WTC11 (cell line): ENCODE measurements at regions not wholly inside any gene's neighbourhood (a gene's known extent, or its start where the extent isn't known, plus 50 kb on each side); places are given as distances from the start of the nearest gene placed in this dataset.

Experiments used
- ATAC-seq: fragments of 200-7000 bp; cut with Tn5 transposase; 2 replicates; pipeline ENCODE4 v1.10.0; 2021; ENCODE audit warnings: mild to moderate bottlenecking, moderate library complexity
- CTCF ChIA-PET: fragments of 300-600 bp; sonication (Branson Sonifier 250); formaldehyde crosslinking; loops from one replicate; lab custom pipeline; 2021; ENCODE audit warnings: antibody characterized with exemption; lab: Charles Lee
- POLR2A ChIA-PET: fragments of 350-600 bp; sonication (Branson Sonifier 250); formaldehyde crosslinking; loops from one replicate; lab custom pipeline; 2021; ENCODE audit warnings: antibody characterized with exemption; lab: Charles Lee
- DNase-seq: peaks from one replicate; pipeline ENCODE4 v3.0.0; 2021; ENCODE audit warnings: low spot score
- H3K27ac Mint-ChIP-seq: 2 replicates; pipeline ENCODE4 v1.8.0; 2021; ENCODE audit warnings: mixed read lengths
- H3K27me3 Mint-ChIP-seq: 2 replicates; pipeline ENCODE4 v1.8.0; 2021; ENCODE audit warnings: low read depth, mild to moderate bottlenecking, moderate library complexity, mixed read lengths
- H3K36me3 Mint-ChIP-seq: 2 replicates; pipeline ENCODE4 v1.8.0; 2021; ENCODE audit warnings: mixed read lengths
- H3K4me1 Mint-ChIP-seq: 2 replicates; pipeline ENCODE4 v1.8.0; 2022; ENCODE audit warnings: mixed read lengths
- H3K4me3 Mint-ChIP-seq: 2 replicates; pipeline ENCODE4 v1.8.0; 2021; ENCODE audit warnings: mild to moderate bottlenecking, moderate library complexity, mixed read lengths
- H3K9me3 Mint-ChIP-seq: 2 replicates; pipeline ENCODE4 v1.8.0; 2021; ENCODE audit warnings: mixed read lengths
- ATF1 ChIP-seq: sonication (generic); formaldehyde crosslinking; IDR thresholded peaks from 2 replicates; pipeline ENCODE4 v1.8.1; 2023; ENCODE audit warnings: mild to moderate bottlenecking, moderate library complexity, missing genetic modification reagents
- ETV6 ChIP-seq: sonication (generic); formaldehyde crosslinking; IDR thresholded peaks from 2 replicates; pipeline ENCODE4 v1.8.1; 2022; ENCODE audit warnings: mild to moderate bottlenecking, missing genetic modification reagents
- FOXK1 ChIP-seq: sonication (generic); formaldehyde crosslinking; IDR thresholded peaks from 2 replicates; pipeline ENCODE4 v1.8.0; 2022; ENCODE audit warnings: mild to moderate bottlenecking, moderate library complexity, missing genetic modification reagents
- GABPB1 ChIP-seq: sonication (generic); formaldehyde crosslinking; IDR thresholded peaks from 2 replicates; pipeline ENCODE4 v1.8.1; 2023; ENCODE audit warnings: mild to moderate bottlenecking, missing genetic modification reagents
- NR3C1 ChIP-seq: sonication (generic); formaldehyde crosslinking; conservative IDR thresholded peaks from 2 replicates; pipeline ENCODE4 v1.8.1; 2023; ENCODE audit warnings: low read depth, mild to moderate bottlenecking, missing genetic modification reagents
- TEAD1 ChIP-seq: sonication (generic); formaldehyde crosslinking; IDR thresholded peaks from 2 replicates; pipeline ENCODE4 v1.8.0; 2022; ENCODE audit warnings: mild to moderate bottlenecking, missing genetic modification reagents
- ZBTB21 ChIP-seq: sonication (generic); formaldehyde crosslinking; IDR thresholded peaks from 2 replicates; pipeline ENCODE4 v1.8.1; 2023; ENCODE audit warnings: mild to moderate bottlenecking, missing genetic modification reagents, borderline replicate concordance
- ZNF219 ChIP-seq: sonication (generic); formaldehyde crosslinking; IDR thresholded peaks from 2 replicates; pipeline ENCODE4 v1.8.0; 2023; ENCODE audit warnings: missing genetic modification reagents, mild to moderate bottlenecking, borderline replicate concordance
- ZNF232 ChIP-seq: sonication (generic); formaldehyde crosslinking; IDR thresholded peaks from 2 replicates; pipeline ENCODE4 v1.8.0; 2022; ENCODE audit warnings: mild to moderate bottlenecking, missing genetic modification reagents
- ZNF263 ChIP-seq: sonication (generic); formaldehyde crosslinking; IDR thresholded peaks from 2 replicates; pipeline ENCODE4 v1.8.1; 2022; ENCODE audit warnings: low read depth, mild to moderate bottlenecking, moderate library complexity, missing genetic modification reagents
- ZNF317 ChIP-seq: sonication (generic); formaldehyde crosslinking; IDR thresholded peaks from 2 replicates; pipeline ENCODE4 v1.8.1; 2023; ENCODE audit warnings: low read depth, mild to moderate bottlenecking, moderate library complexity, missing genetic modification reagents, borderline replicate concordance
- ZNF396 ChIP-seq: fragments of 250-450 bp; sonication (Bioruptor Pico); IDR thresholded peaks from 2 replicates; pipeline ENCODE4 v1.8.0; 2021; ENCODE audit warnings: mild to moderate bottlenecking, moderate library complexity, borderline replicate concordance
- ZNF423 ChIP-seq: fragments of 250-450 bp; sonication (Bioruptor Pico); IDR thresholded peaks from 2 replicates; pipeline ENCODE4 v2.1.2; 2022; ENCODE audit warnings: mild to moderate bottlenecking, moderate library complexity
- TF ChIP-seq, protein P1 (sequence below): sonication (generic); formaldehyde crosslinking; IDR thresholded peaks from 2 replicates; pipeline ENCODE4 v1.8.0; 2022; ENCODE audit warnings: mild to moderate bottlenecking, missing genetic modification reagents
- TF ChIP-seq, protein P2 (sequence below): sonication (generic); formaldehyde crosslinking; IDR thresholded peaks from 2 replicates; pipeline ENCODE4 v1.8.0; 2022; ENCODE audit warnings: mild to moderate bottlenecking, missing genetic modification reagents
- TF ChIP-seq, protein P3 (sequence below): fragments of 250-450 bp; sonication (Bioruptor Pico); IDR thresholded peaks from 2 replicates; pipeline ENCODE4 v1.9.0; 2021; ENCODE audit warnings: mild to moderate bottlenecking
- TF ChIP-seq, protein P4 (sequence below): sonication (generic); formaldehyde crosslinking; IDR thresholded peaks from 2 replicates; pipeline ENCODE4 v1.8.1; 2023; ENCODE audit warnings: mild to moderate bottlenecking, missing genetic modification reagents
- TF ChIP-seq, protein P5 (sequence below): fragments of 250-450 bp; sonication (Bioruptor Pico); IDR thresholded peaks from 2 replicates; pipeline ENCODE4 v1.9.0; 2021; ENCODE audit warnings: mild to moderate bottlenecking
- TF ChIP-seq, protein P6 (sequence below): sonication (generic); formaldehyde crosslinking; IDR thresholded peaks from 2 replicates; pipeline ENCODE4 v1.8.1; 2023; ENCODE audit warnings: mild to moderate bottlenecking, missing genetic modification reagents, borderline replicate concordance

- Mint-ChIP-seq H3K36me3 (no peaks in the 10 kb centered on the region), H3K4me1 (peaks cover 17% of the 10 kb centered on the region), H3K27me3 (no peaks in the 10 kb centered on the region; the same call in 1 of the 2 replicates), H3K4me3 (no peak overlapping the region), H3K27ac (no peak overlapping the region), H3K9me3 (peaks cover 21% of the 10 kb centered on the region)
- no peak for TF ChIP-seq TEAD1
- peak; percentile 88 for TF ChIP-seq ZNF423
- TF ChIP-seq NR3C1 (CRISPR knock-in tag) = no peak
- no peak for TF ChIP-seq ATF1
- ATAC-seq (peak; percentile 65), DNase-seq (no peak)
- POLR2A ChIA-PET = no interaction called here
- CTCF ChIA-PET = interaction anchor here (0.5 to 1.5 kb wide), 4 partner anchors 16 to 97 kb away, joined by 3 to 5 read pairs (median 4); no protein-coding TSS in a partner anchor
These were observed 52.4 kb upstream of the NXT1 start for GRCh38 chr20:23298155-23298554.

GRCh38 chr20:23296841-23297701, 53.5 kb upstream of the NXT1 start:
- Mint-ChIP-seq H3K9me3 (peaks cover 21% of the 10 kb centered on the region), H3K27ac (no peak overlapping the region), H3K27me3 (no peaks in the 10 kb centered on the region; the same call in 1 of the 2 replicates), H3K4me1 (peaks cover 17% of the 10 kb centered on the region), H3K36me3 (no peaks in the 10 kb centered on the region)
- DNase-seq = no peak
- ChIA-PET CTCF (interaction anchor here (0.5 to 1.5 kb wide), 4 partner anchors 15 to 96 kb away, joined by 3 to 5 read pairs (median 4); no protein-coding TSS in a partner anchor), POLR2A (no interaction called here)
- TF ChIP-seq, protein P1, sequence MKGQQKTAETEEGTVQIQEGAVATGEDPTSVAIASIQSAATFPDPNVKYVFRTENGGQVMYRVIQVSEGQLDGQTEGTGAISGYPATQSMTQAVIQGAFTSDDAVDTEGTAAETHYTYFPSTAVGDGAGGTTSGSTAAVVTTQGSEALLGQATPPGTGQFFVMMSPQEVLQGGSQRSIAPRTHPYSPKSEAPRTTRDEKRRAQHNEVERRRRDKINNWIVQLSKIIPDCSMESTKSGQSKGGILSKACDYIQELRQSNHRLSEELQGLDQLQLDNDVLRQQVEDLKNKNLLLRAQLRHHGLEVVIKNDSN (CRISPR knock-in tag) = no peak
- no peak for TF ChIP-seq ZNF219 (CRISPR knock-in tag)
- TF ChIP-seq ZNF396 = no peak
- TF ChIP-seq ZNF423 = no peak
- TF ChIP-seq, protein P2, sequence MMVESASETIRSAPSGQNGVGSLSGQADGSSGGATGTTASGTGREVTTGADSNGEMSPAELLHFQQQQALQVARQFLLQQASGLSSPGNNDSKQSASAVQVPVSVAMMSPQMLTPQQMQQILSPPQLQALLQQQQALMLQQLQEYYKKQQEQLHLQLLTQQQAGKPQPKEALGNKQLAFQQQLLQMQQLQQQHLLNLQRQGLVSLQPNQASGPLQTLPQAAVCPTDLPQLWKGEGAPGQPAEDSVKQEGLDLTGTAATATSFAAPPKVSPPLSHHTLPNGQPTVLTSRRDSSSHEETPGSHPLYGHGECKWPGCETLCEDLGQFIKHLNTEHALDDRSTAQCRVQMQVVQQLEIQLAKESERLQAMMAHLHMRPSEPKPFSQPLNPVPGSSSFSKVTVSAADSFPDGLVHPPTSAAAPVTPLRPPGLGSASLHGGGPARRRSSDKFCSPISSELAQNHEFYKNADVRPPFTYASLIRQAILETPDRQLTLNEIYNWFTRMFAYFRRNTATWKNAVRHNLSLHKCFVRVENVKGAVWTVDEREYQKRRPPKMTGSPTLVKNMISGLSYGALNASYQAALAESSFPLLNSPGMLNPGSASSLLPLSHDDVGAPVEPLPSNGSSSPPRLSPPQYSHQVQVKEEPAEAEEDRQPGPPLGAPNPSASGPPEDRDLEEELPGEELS = no peak
- TF ChIP-seq, all 79 proteins: peak for 0
- no peak overlapping the region for H3K4me3 Mint-ChIP-seq
- ATAC-seq = no peak

DNA sequence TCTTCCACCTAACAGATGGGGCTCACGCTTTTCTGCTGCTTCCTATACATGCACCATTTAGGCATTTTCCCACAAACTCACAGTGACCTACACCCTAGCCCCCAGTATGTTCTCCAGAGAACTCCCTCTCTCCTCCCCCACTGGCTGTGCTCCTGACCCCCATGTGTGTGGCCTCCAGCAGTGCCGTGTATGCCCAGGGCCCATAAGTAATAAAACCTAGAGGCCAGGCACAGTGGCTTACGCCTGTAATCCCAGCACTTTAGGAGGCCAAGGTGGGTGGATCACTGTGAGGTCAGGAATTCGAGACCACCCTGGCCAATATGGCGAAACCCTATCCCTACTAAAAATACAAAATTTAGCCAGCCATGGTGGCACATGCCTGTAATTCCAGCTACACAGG, 54.7 kb upstream of the NXT1 start:
- Mint-ChIP-seq H3K9me3 (peaks cover 16% of the 10 kb centered on the region), H3K27me3 (no peaks in the 10 kb centered on the region; the same call in 1 of the 2 replicates), H3K4me3 (no peak overlapping the region), H3K36me3 (no peaks in the 10 kb centered on the region), H3K27ac (no peak overlapping the region), H3K4me1 (peaks cover 17% of the 10 kb centered on the region)
- DNase-seq (no peak), ATAC-seq (no peak)
- TF ChIP-seq, protein P3, sequence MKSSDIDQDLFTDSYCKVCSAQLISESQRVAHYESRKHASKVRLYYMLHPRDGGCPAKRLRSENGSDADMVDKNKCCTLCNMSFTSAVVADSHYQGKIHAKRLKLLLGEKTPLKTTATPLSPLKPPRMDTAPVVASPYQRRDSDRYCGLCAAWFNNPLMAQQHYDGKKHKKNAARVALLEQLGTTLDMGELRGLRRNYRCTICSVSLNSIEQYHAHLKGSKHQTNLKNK = no peak
- no peak for TF ChIP-seq FOXK1 (CRISPR knock-in tag)
- no peak for TF ChIP-seq ZNF317 (CRISPR knock-in tag)
- no peak for TF ChIP-seq ZNF232 (CRISPR knock-in tag)
- no peak for TF ChIP-seq ZNF219 (CRISPR knock-in tag)
- TF ChIP-seq ETV6 (CRISPR knock-in tag) = no peak
- TF ChIP-seq, protein P4, sequence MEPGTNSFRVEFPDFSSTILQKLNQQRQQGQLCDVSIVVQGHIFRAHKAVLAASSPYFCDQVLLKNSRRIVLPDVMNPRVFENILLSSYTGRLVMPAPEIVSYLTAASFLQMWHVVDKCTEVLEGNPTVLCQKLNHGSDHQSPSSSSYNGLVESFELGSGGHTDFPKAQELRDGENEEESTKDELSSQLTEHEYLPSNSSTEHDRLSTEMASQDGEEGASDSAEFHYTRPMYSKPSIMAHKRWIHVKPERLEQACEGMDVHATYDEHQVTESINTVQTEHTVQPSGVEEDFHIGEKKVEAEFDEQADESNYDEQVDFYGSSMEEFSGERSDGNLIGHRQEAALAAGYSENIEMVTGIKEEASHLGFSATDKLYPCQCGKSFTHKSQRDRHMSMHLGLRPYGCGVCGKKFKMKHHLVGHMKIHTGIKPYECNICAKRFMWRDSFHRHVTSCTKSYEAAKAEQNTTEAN (CRISPR knock-in tag) = no peak
- TF ChIP-seq, protein P5, sequence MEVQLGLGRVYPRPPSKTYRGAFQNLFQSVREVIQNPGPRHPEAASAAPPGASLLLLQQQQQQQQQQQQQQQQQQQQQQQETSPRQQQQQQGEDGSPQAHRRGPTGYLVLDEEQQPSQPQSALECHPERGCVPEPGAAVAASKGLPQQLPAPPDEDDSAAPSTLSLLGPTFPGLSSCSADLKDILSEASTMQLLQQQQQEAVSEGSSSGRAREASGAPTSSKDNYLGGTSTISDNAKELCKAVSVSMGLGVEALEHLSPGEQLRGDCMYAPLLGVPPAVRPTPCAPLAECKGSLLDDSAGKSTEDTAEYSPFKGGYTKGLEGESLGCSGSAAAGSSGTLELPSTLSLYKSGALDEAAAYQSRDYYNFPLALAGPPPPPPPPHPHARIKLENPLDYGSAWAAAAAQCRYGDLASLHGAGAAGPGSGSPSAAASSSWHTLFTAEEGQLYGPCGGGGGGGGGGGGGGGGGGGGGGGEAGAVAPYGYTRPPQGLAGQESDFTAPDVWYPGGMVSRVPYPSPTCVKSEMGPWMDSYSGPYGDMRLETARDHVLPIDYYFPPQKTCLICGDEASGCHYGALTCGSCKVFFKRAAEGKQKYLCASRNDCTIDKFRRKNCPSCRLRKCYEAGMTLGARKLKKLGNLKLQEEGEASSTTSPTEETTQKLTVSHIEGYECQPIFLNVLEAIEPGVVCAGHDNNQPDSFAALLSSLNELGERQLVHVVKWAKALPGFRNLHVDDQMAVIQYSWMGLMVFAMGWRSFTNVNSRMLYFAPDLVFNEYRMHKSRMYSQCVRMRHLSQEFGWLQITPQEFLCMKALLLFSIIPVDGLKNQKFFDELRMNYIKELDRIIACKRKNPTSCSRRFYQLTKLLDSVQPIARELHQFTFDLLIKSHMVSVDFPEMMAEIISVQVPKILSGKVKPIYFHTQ (CRISPR knock-in tag) = no peak
- no peak for TF ChIP-seq ZBTB21 (CRISPR knock-in tag)
- TF ChIP-seq, protein P6, sequence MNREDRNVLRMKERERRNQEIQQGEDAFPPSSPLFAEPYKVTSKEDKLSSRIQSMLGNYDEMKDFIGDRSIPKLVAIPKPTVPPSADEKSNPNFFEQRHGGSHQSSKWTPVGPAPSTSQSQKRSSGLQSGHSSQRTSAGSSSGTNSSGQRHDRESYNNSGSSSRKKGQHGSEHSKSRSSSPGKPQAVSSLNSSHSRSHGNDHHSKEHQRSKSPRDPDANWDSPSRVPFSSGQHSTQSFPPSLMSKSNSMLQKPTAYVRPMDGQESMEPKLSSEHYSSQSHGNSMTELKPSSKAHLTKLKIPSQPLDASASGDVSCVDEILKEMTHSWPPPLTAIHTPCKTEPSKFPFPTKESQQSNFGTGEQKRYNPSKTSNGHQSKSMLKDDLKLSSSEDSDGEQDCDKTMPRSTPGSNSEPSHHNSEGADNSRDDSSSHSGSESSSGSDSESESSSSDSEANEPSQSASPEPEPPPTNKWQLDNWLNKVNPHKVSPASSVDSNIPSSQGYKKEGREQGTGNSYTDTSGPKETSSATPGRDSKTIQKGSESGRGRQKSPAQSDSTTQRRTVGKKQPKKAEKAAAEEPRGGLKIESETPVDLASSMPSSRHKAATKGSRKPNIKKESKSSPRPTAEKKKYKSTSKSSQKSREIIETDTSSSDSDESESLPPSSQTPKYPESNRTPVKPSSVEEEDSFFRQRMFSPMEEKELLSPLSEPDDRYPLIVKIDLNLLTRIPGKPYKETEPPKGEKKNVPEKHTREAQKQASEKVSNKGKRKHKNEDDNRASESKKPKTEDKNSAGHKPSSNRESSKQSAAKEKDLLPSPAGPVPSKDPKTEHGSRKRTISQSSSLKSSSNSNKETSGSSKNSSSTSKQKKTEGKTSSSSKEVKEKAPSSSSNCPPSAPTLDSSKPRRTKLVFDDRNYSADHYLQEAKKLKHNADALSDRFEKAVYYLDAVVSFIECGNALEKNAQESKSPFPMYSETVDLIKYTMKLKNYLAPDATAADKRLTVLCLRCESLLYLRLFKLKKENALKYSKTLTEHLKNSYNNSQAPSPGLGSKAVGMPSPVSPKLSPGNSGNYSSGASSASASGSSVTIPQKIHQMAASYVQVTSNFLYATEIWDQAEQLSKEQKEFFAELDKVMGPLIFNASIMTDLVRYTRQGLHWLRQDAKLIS (CRISPR knock-in tag) = no peak
- TF ChIP-seq GABPB1 (CRISPR knock-in tag) = no peak
- no peak for TF ChIP-seq ZNF263 (CRISPR knock-in tag)
- TF ChIP-seq ZNF423 = no peak
- ChIA-PET POLR2A (no interaction called here), CTCF (interaction anchor here (1.3 kb wide), 1 partner anchor 51 kb away, joined by 3 read pairs; no protein-coding TSS in a partner anchor)
